CD4-positive, alpha-beta T cell treated with Interleukin-4 for 1 hour (primary cell): ENCODE measurements at regions not wholly inside any gene's neighbourhood (a gene's known extent, or its start where the extent isn't known, plus 50 kb on each side); places are given as distances from the start of the nearest gene placed in this dataset.
"Not testable (repeated sequence)": the region's sequence is repeated elsewhere in the genome, so short reads cannot be mapped to it uniquely, and the experiment has no call there.

Experiments used
- DNase-seq, 2 donors: peaks; one replicate each; pipeline ENCODE4 v3.0.0-alpha.2; 2020 to 2022

DNA sequence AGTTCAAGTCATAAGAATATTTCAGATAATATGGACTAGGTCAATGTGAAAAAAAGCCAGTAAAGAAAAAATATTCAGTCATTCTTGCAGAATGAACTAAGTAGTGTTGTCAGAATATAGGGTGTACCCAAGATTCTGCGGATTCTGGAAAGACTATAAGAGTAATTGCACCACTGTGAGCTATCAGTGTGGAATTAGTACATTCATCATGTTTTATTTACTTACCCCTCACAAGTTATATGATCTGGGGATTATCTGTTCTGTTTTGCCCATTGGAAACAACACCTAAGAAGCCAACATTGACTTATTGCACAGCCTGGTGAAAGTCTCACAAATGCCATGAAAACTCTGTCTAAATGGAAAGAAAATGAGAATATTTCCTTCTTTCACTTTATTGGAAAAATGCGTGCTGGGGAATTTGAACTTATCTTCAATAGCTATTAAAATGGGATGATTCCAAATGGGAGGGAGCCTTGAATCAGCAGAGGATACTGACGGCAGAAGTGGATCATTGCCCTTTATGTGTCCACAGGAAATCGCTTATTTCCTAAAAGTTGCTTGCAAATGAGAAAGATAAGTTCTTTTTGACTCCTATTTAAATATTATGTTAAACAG lies 563.3 kb upstream of the POM121L12 start:
- no peak for DNase-seq

DNA sequence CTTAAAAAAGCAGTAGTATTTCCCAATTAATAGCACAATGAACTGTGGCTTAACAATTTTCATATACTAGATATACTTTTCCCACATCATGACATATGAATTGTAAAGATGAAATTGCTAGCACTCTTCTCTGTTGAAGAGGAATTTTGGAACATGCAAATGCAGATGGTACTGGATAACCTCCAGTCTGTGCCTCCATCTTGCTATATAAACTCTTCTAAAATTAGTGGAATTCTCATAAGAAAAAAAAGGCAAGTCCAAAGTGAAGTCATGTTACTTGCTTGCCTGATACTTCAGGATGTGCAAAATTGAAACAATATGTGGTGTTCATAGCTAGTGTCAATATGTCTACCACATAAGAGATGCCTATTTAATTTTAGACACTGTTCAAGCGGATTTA lies 570.2 kb upstream of the POM121L12 start:
- no peak for DNase-seq

DNA sequence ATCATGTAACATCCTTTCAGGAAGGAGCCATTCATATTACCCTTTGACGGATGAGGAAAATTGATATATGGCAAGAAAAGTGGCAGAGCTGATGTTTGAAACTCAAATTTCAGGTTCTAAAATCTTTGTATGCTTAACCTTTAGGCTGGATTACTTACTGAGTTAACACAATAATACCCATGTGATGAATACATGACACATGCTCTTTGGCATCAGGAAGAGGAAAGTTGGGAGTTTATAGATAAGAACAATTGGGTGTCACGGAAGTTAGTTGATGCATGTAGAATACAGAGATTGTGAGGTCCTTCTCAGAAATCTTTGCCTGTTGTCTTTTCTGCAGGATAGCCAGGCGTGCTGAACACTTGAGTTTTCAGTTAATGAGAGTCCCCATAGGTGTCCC lies 572.1 kb upstream of the POM121L12 start:
- DNase-seq = no peak

GRCh38 chr7:52462474-52462873 lies 573.0 kb upstream of the POM121L12 start:
- DNase-seq = no peak

- DNase-seq = no peak
These were observed 579.9 kb upstream of the POM121L12 start for GRCh38 chr7:52455571-52455970.

DNA sequence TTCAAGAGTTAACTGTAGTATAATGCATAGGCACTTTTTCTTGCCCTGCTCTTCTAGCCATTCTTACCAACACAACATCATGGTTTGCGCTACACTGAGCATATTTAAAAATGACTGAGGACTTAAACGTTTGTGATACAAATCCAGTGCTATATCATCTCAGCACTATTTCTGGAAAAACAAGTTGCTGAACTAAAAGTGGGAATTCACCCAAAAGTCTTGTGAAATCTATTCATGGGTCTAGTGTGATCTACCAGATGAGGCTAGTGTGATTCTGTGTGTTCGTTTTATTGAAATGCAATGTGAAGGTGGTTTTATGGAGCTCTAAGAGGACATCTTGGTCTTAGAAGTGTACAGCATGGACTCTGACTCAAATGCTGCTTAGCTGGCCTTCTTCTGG lies 584.6 kb upstream of the POM121L12 start:
- DNase-seq = no peak

DNA sequence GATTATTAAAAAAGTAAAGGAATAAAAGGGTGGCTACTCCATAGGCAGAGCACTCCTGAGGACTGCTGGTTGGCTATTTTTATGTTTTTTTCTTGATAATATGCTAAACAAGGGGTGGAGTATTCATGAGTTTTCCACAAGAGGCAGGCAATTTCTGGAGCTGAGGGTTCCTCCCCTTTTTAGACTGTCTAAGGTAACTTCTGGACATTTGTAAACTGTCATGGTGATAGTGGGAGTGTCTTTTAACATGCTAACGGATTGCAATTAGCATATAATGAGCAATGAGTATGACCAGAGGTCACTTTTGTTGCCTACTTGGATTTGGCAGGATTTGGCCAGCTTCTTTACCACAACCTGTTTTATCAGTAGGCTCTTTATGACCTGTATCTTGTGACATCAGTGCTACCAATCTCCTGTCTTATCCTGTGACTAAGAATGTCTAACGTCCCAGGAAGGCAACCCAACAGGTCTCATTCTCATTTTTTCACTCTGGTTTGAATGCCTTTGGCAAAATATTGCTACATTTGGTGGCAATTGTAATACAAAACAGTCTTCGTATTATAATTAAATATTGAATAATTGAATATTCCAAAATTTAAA lies 587.8 kb upstream of the POM121L12 start:
- no peak for DNase-seq

GRCh38 chr7:52436278-52436677 lies 599.2 kb upstream of the POM121L12 start:
- DNase-seq = no peak

DNA sequence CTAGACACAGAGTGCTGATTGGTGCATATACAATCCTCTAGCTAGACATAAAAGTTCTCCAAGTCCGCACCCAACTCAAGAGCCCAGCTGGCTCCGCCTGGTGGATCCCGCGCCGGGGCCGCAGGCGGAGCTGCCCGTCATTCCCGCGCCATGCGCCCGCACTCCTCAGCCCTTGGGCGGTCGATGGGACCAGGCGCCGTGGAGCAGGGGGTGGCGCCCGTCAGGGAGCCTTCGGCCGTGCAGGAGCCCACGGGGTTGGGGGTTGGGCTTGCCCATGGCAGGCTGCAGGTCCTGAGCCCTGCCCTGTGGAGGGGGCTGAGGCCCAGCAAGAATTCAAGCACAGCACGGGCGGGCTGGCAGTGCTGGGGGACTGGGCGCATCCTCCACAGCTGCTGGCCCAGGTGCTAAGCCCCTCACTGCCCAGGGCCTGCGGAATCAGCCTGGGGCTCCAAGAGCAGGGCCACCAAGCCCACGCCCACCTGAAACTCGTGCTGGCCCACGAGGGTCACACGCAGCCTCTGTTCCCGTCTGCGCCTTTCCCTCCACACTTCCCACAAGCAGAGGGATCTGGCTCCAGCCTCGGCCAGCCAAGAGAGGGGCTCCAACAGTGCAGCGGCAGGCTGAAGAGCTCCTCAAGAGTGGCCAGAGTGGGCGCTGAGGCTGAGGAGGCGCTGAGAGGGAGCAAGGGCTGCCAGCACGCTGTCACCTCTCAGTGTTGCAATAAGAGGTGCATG lies 604.2 kb upstream of the POM121L12 start:
- DNase-seq = no peak

DNA sequence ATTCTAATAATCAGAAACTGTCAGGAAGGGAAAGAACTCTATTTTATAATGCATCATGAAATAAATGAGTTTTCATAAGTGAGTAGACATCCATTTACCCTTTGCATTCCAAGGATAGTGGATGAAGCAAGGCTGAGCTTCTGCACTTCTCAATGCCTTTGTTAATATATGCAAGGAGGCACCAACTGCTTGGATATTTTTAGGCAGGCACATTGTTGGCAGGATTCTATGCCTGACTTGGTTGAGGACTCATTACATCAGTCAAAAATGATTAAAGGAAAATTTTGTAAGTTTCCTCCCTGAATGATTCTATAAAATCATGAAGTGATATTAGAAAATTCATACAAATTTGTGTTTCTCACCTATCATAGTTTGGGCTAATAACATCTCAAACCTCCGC lies 612.2 kb upstream of the POM121L12 start:
- DNase-seq = no peak

DNA sequence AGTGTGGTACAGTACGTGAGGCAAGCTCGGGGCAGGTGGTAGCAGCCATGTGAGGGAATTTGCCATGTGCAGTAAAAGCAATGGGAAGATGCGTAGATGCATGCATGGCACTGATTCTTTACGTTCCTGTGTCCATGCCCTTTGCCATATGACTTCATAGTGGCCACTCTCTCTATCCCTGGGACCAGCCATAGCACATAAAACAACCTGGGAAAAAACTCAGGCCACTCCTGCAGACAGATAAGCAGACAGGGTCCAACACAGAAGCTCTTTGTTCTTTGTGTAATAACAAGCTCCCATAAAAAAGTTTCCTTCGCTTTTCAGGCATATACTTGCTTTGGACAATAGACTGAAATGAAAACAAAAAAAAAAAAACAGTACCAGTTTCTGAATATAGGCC lies 622.4 kb upstream of the POM121L12 start:
- no peak for DNase-seq

- no peak for DNase-seq
These were observed 625.4 kb upstream of the POM121L12 start for GRCh38 chr7:52410032-52410431.

DNA sequence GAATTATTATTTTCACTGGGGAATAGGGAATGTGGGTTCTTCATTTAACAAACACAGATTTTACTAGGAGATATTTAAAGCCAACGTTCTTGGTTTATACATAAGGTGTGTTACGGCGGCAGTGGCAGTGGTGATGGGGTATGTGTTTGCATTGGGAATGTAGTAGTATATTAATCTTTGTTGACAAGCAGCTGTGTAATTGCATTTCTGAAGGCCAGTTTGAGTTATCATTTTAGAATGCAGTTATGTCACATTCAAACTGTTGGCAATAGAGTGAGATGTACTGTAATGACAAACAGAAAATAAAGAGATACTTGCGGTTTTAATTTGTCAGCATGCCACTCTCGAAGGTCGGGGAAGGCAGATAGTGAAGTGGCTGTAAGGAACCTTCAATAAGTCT lies 628.6 kb upstream of the POM121L12 start:
- no peak for DNase-seq

- DNase-seq = no peak
These were observed 652.7 kb upstream of the POM121L12 start for GRCh38 chr7:52382731-52383130.

GRCh38 chr7:52369922-52370321 lies 665.5 kb upstream of the POM121L12 start:
- DNase-seq = no peak

DNA sequence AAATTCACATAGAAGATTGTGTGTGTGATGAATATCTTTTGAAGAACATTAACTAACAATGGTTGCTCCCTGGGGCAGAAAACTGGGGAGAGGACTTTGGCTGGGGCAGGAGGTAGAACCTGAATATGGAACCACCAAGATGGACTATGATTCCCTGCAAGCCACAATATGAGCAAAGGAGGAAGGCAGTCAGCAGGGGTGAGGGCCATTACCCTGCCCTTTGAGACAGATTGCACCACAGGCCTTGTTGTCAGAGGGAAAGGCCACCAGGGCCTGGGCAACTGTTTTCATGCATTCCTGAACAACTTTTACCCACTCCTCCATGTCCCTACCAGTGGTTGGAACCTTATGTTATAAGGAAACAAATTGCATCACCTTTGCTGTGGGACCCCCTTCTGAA lies 670.1 kb upstream of the POM121L12 start:
- no peak for DNase-seq

- DNase-seq = no peak
These were observed 672.9 kb upstream of the POM121L12 start for GRCh38 chr7:52362521-52362920.

DNA sequence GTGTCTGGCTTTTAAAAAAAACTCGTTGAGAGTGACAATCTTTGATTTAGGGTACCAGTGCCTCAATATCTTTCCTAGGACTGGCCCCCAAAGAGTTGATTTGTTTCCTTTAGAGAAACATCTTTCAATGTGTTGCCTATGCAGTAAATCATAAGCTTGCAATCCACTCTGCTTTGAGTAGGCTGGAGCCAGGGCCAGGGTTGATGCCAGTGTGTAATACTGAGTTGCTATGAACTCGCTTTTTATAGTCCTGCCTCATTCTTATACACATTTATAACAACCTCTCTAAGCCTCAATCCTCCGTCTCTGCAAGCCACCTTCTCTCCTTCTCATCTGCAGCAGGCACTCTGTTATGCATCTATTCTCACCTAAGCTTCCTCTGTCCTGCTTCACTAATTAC lies 674.9 kb upstream of the POM121L12 start:
- no peak for DNase-seq

GRCh38 chr7:52355053-52355452 lies 680.4 kb upstream of the POM121L12 start:
- no peak for DNase-seq

- no peak for DNase-seq
These were observed 683.1 kb upstream of the POM121L12 start for GRCh38 chr7:52352013-52352981.

DNA sequence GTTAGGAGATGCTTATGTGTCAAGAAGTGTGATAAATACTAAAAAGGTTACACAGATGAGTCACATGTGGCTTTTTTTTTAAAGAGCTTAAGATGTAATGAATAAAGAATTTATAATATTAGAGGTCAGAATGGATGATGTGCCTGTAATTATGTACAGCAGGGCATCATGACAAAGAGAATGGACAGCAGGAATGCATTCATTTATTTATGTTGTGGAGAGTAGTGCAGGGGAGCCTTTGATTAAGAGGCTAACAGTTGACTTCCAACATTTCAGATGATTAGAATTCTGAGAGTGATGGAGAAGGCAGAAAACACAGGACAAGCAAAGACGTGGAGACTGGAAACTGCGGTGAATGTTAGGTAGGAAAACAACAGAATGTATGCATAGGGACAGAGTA lies 691.4 kb upstream of the POM121L12 start:
- no peak for DNase-seq

DNA sequence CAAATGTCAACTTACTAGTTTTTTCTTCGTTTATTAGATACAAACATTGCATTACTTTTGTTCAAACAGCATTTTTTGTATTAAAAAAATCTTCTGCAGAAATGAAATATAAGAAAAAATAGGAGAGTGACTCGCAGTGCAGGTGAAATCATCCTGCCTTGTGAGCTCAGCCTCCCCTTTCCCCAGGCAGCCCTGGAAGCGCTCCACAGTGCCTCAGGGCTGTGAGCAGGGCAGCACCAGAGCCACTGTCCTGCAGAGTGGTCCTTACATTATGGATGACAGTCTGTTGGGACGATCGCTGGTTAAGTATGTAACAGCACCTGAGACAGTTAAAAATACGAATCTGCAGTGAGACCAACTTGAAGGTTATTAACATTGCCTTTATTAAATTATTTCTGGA lies 695.4 kb upstream of the POM121L12 start:
- DNase-seq = no peak

- not testable (repeated sequence) for DNase-seq
These were observed 707.1 kb upstream of the POM121L12 start for GRCh38 chr7:52328328-52328727.
